ENCODE measurements at regions not wholly inside any gene's neighbourhood (a gene's known extent, or its start where the extent isn't known, plus 50 kb on each side); places are given as distances from the start of the nearest gene placed in this dataset.

- Histone ChIP-seq H3K4me3 (ENCODE audit: low read depth, low read length) (no peak overlapping the region), H3K27me3 (ENCODE audit: control insufficient read depth, insufficient read depth, low read length) (no peaks in the 10 kb centered on the region), H3K36me3 (ENCODE audit: control insufficient read depth, insufficient read depth, low read length) (no peaks in the 10 kb centered on the region)
- no peak for DNase-seq (ENCODE audit: low read depth)
- no peak for TF ChIP-seq CTCF (IDR thresholded peaks at IDR 0.05; ENCODE audit: insufficient read depth, low read length, poor library complexity, severe bottlenecking)
Observed at GRCh38 chr9:82412586-82413305, 424.2 kb downstream of the SPATA31D1 start.

GRCh38 chr9:82417501-82417900, 428.9 kb downstream of the SPATA31D1 start:
- no peak for TF ChIP-seq CTCF (IDR thresholded peaks at IDR 0.05; ENCODE audit: insufficient read depth, low read length, poor library complexity, severe bottlenecking)
- no peaks in the 10 kb centered on the region for H3K27me3 ChIP-seq (ENCODE audit: control insufficient read depth, insufficient read depth, low read length)
- no peak overlapping the region for H3K4me3 ChIP-seq (ENCODE audit: low read depth, low read length)
- H3K36me3 ChIP-seq (ENCODE audit: control insufficient read depth, insufficient read depth, low read length) = no peaks in the 10 kb centered on the region
- DNase-seq (ENCODE audit: low read depth) = no peak

GRCh38 chr9:82418334-82418733, 429.8 kb downstream of the SPATA31D1 start:
- no peak for TF ChIP-seq CTCF (IDR thresholded peaks at IDR 0.05; ENCODE audit: insufficient read depth, low read length, poor library complexity, severe bottlenecking)
- Histone ChIP-seq H3K27me3 (ENCODE audit: control insufficient read depth, insufficient read depth, low read length) (no peaks in the 10 kb centered on the region), H3K36me3 (ENCODE audit: control insufficient read depth, insufficient read depth, low read length) (no peaks in the 10 kb centered on the region), H3K4me3 (ENCODE audit: low read depth, low read length) (no peak overlapping the region)
- no peak for DNase-seq (ENCODE audit: low read depth)

- TF ChIP-seq CTCF (IDR thresholded peaks at IDR 0.05; ENCODE audit: insufficient read depth, low read length, poor library complexity, severe bottlenecking) = no peak
- no peaks in the 10 kb centered on the region for H3K36me3 ChIP-seq (ENCODE audit: control insufficient read depth, insufficient read depth, low read length)
Observed at GRCh38 chr9:82419696-82420486, 431.3 kb downstream of the SPATA31D1 start.

GRCh38 chr9:82421498-82421897, 432.9 kb downstream of the SPATA31D1 start:
- no peaks in the 10 kb centered on the region for H3K36me3 ChIP-seq (ENCODE audit: control insufficient read depth, insufficient read depth, low read length)
- H3K4me3 ChIP-seq (ENCODE audit: low read depth, low read length) = no peak overlapping the region
- TF ChIP-seq CTCF (IDR thresholded peaks at IDR 0.05; ENCODE audit: insufficient read depth, low read length, poor library complexity, severe bottlenecking) = no peak
- no peak for DNase-seq (ENCODE audit: low read depth)
- H3K27me3 ChIP-seq (ENCODE audit: control insufficient read depth, insufficient read depth, low read length) = no peaks in the 10 kb centered on the region

More at GRCh38 chr9:82419696-82420486, 431.3 kb downstream of the SPATA31D1 start:
- DNase-seq (ENCODE audit: low read depth) = no peak
- H3K27me3 ChIP-seq (ENCODE audit: control insufficient read depth, insufficient read depth, low read length) = no peaks in the 10 kb centered on the region
- no peak overlapping the region for H3K4me3 ChIP-seq (ENCODE audit: low read depth, low read length)
